Stomach (tissue), 4 donors: ENCODE measurements at regions not wholly inside any gene's neighbourhood (a gene's known extent, or its start where the extent isn't known, plus 50 kb on each side); places are given as distances from the start of the nearest gene placed in this dataset.

Experiments used
- CTCF ChIP-seq, 7 experiments: fragments of 450-650 bp in 4 of 7; fragments of 200-600 bp in 3 of 7; sonication (generic) in 3 of 7; IDR thresholded peaks; one replicate each; pipeline ENCODE4 v1.5.1; 2016 to 2019; ENCODE audit warnings: antibody characterized with exemption in 7 of 7, control low read depth in 2 of 7, mild to moderate bottlenecking in 1 of 7
- EP300 ChIP-seq: sonication (generic); formaldehyde crosslinking; IDR thresholded peaks from one replicate; pipeline ENCODE4 v1.6.1; 2017; ENCODE audit warnings: antibody characterized with exemption
- POLR2A ChIP-seq, 4 donors: fragments of 450-650 bp; IDR thresholded peaks; one replicate each; pipeline ENCODE4 v1.6.1; 2016; ENCODE audit warnings: antibody characterized with exemption in 4 of 4, control low read depth in 2 of 4, mild to moderate bottlenecking in 1 of 4, moderate library complexity in 1 of 4

GRCh38 chr5:68479524-68479923 is 264.0 kb downstream of the PIK3R1 start:
- TF ChIP-seq CTCF (IDR thresholded peaks at IDR 0.05) = no peak
- TF ChIP-seq EP300 = no peak
- no peak for TF ChIP-seq POLR2A (IDR thresholded peaks at IDR 0.05)
